ENCODE measurements at regions not wholly inside any gene's neighbourhood (a gene's known extent, or its start where the extent isn't known, plus 50 kb on each side); places are given as distances from the start of the nearest gene placed in this dataset.

GRCh38 chr14:104395941-104396681, 183.5 kb upstream of the C14orf180 start:
- no peak overlapping the region for H3K4me3 Mint-ChIP-seq (ENCODE audit: low read depth)
- H3K27ac Mint-ChIP-seq: no peak overlapping the region
- H3K9me3 Mint-ChIP-seq (ENCODE audit: low read depth): peaks cover 11% of the 10 kb centered on the region
- no peak for TF ChIP-seq CTCF (IDR thresholded peaks at IDR 0.05; ENCODE audit: unreplicated experiment)
- no peak for DNase-seq (ENCODE audit: low spot score, unreplicated experiment)
- no peaks in the 10 kb centered on the region for H3K36me3 Mint-ChIP-seq (ENCODE audit: insufficient read depth)
- peaks cover 2% of the 10 kb centered on the region for H3K4me1 Mint-ChIP-seq (ENCODE audit: low read depth)
- peaks cover 40% of the 10 kb centered on the region for H3K27me3 Mint-ChIP-seq

GRCh38 chr14:104396682-104397470, 182.7 kb upstream of the C14orf180 start:
- no peak for TF ChIP-seq CTCF (IDR thresholded peaks at IDR 0.05; ENCODE audit: unreplicated experiment)
- DNase-seq (ENCODE audit: low spot score, unreplicated experiment): no peak
- Mint-ChIP-seq H3K4me3 (ENCODE audit: low read depth) (no peak overlapping the region), H3K27ac (no peak overlapping the region), H3K36me3 (ENCODE audit: insufficient read depth) (no peaks in the 10 kb centered on the region), H3K27me3 (peaks cover 39% of the 10 kb centered on the region), H3K4me1 (ENCODE audit: low read depth) (peaks cover 2% of the 10 kb centered on the region), H3K9me3 (ENCODE audit: low read depth) (peaks cover 11% of the 10 kb centered on the region)

GRCh38 chr14:104397956-104398355, 181.6 kb upstream of the C14orf180 start:
- DNase-seq (ENCODE audit: low spot score, unreplicated experiment): no peak
- no peaks in the 10 kb centered on the region for H3K36me3 Mint-ChIP-seq (ENCODE audit: insufficient read depth)
- peaks cover 11% of the 10 kb centered on the region for H3K9me3 Mint-ChIP-seq (ENCODE audit: low read depth)
- H3K27me3 Mint-ChIP-seq: peaks cover 38% of the 10 kb centered on the region
- no peak overlapping the region for H3K4me3 Mint-ChIP-seq (ENCODE audit: low read depth)
- H3K4me1 Mint-ChIP-seq (ENCODE audit: low read depth): peaks cover 2% of the 10 kb centered on the region
- H3K27ac Mint-ChIP-seq: no peak overlapping the region
- TF ChIP-seq CTCF (IDR thresholded peaks at IDR 0.05; ENCODE audit: unreplicated experiment): no peak

- no peak overlapping the region for H3K27ac Mint-ChIP-seq
- peaks cover 39% of the 10 kb centered on the region for H3K27me3 Mint-ChIP-seq
- H3K4me1 Mint-ChIP-seq (ENCODE audit: low read depth): peaks cover 2% of the 10 kb centered on the region
- no peak for TF ChIP-seq CTCF (IDR thresholded peaks at IDR 0.05; ENCODE audit: unreplicated experiment)
- H3K9me3 Mint-ChIP-seq (ENCODE audit: low read depth): peaks cover 11% of the 10 kb centered on the region
- H3K36me3 Mint-ChIP-seq (ENCODE audit: insufficient read depth): no peaks in the 10 kb centered on the region
- DNase-seq (ENCODE audit: low spot score, unreplicated experiment): no peak
- no peak overlapping the region for H3K4me3 Mint-ChIP-seq (ENCODE audit: low read depth)
These were observed 180.9 kb upstream of the C14orf180 start for GRCh38 chr14:104398656-104399055.

- DNase-seq (ENCODE audit: low spot score, unreplicated experiment): no peak
- no peak for TF ChIP-seq CTCF (IDR thresholded peaks at IDR 0.05; ENCODE audit: unreplicated experiment)
These were observed 180.0 kb upstream of the C14orf180 start for GRCh38 chr14:104399432-104400155.

More at GRCh38 chr14:104399432-104400155, 180.0 kb upstream of the C14orf180 start:
- H3K27me3 Mint-ChIP-seq: peaks cover 39% of the 10 kb centered on the region
- peaks cover 2% of the 10 kb centered on the region for H3K4me1 Mint-ChIP-seq (ENCODE audit: low read depth)
- H3K4me3 Mint-ChIP-seq (ENCODE audit: low read depth): no peak overlapping the region
- H3K36me3 Mint-ChIP-seq (ENCODE audit: insufficient read depth): no peaks in the 10 kb centered on the region
- H3K27ac Mint-ChIP-seq: no peak overlapping the region
- peaks cover 11% of the 10 kb centered on the region for H3K9me3 Mint-ChIP-seq (ENCODE audit: low read depth)
